ENCODE measurements at regions not wholly inside any gene's neighbourhood (a gene's known extent, or its start where the extent isn't known, plus 50 kb on each side); places are given as distances from the start of the nearest gene placed in this dataset.

DNA sequence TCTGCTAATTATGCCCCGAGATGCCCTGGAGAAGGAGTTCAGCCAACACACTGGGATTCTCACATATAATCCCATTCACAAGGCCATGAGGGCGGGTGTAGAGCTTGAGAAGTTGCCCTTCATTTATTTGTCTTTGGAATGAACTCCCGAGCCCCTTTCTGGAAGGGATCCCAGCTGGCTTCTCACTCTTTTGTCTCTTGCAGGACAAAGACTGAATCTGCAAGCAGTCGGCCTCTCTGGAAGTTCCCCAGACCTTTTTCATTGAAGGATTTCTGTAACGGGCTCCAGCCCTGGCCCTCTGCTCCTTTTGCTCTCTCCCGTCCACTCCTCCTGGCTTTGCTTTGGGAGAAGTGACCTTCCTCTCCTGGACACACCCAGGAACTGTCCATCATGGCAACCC lies 163.3 kb upstream of the SFSWAP start:
- Histone ChIP-seq H3K4me3 (ENCODE audit: low read length in 2 of 2) (no peak overlapping the region), H3K4me1 (ENCODE audit: insufficient read depth, low read length) (no peaks in the 10 kb centered on the region), H3K36me3 (ENCODE audit: insufficient read depth, low read length) (no peaks in the 10 kb centered on the region), H3K9me3 (ENCODE audit: control insufficient read depth in 1 of 2, low read length in 2 of 2) (no peaks in the 10 kb centered on the region), H3K27ac (ENCODE audit: low read depth, low read length) (no peak overlapping the region), H3K27me3 (ENCODE audit: insufficient read depth, low read length) (no peaks in the 10 kb centered on the region)
- CTCF ChIA-PET (ENCODE audit: partially characterized antibody): no interaction called here
- Mint-ChIP-seq H3K4me3 (no peak overlapping the region), H3K9me3 (no peaks in the 10 kb centered on the region), H3K36me3 (no peaks in the 10 kb centered on the region), H3K27ac (no peak overlapping the region), H3K27me3 (peaks cover 2 to 6% of the 10 kb centered on the region in 2 donors), H3K4me1 (peaks cover 0 to 2% (median under 1%) of the 10 kb centered on the region in 4 donors)
- DNase-seq: no peak
- POLR2A ChIA-PET (ENCODE audit: partially characterized antibody): no interaction called here
- intact Hi-C loops (cut with micrococcal nuclease): no loop called here

DNA sequence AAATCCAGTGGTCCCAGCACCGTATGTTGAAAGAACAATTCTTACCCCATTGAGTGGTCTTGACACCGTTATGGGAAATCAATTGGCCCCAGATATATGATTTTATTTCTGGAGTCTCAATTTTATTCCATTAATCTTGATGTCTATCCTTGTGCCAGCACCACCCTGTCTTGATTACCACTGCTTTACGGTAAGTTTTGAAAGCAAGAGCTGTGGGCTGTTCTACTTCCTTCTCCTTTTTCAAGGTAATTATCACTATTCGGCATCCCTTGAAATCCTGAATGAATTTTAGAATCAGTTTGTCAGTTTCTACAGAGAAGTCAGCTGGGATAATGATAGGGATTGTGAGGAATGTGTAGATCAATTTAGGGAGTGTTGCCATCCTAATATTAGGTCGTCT lies 160.8 kb upstream of the SFSWAP start:
- no peak overlapping the region for H3K4me3 ChIP-seq (ENCODE audit: low read length in 2 of 2)
- H3K9me3 Mint-ChIP-seq: no peaks in the 10 kb centered on the region
- ChIA-PET POLR2A (ENCODE audit: partially characterized antibody) (no interaction called here), CTCF (ENCODE audit: partially characterized antibody) (no interaction called here)
- H3K27me3 ChIP-seq (ENCODE audit: insufficient read depth, low read length): no peaks in the 10 kb centered on the region
- no peak for DNase-seq
- no peak overlapping the region for H3K27ac ChIP-seq (ENCODE audit: low read depth, low read length)
- no peak overlapping the region for H3K27ac Mint-ChIP-seq
- no peaks in the 10 kb centered on the region for H3K36me3 Mint-ChIP-seq
- no peaks in the 10 kb centered on the region for H3K9me3 ChIP-seq (ENCODE audit: control insufficient read depth in 1 of 2, low read length in 2 of 2)
- no peak overlapping the region for H3K4me3 Mint-ChIP-seq
- no peaks in the 10 kb centered on the region for H3K36me3 ChIP-seq (ENCODE audit: insufficient read depth, low read length)
- intact Hi-C loops (cut with micrococcal nuclease): no loop called here
- peaks cover 4 to 6% of the 10 kb centered on the region in 2 donors for H3K27me3 Mint-ChIP-seq
- H3K4me1 ChIP-seq (ENCODE audit: insufficient read depth, low read length): no peaks in the 10 kb centered on the region
- peaks cover 0 to 2% (median 0%) of the 10 kb centered on the region in 4 donors for H3K4me1 Mint-ChIP-seq

DNA sequence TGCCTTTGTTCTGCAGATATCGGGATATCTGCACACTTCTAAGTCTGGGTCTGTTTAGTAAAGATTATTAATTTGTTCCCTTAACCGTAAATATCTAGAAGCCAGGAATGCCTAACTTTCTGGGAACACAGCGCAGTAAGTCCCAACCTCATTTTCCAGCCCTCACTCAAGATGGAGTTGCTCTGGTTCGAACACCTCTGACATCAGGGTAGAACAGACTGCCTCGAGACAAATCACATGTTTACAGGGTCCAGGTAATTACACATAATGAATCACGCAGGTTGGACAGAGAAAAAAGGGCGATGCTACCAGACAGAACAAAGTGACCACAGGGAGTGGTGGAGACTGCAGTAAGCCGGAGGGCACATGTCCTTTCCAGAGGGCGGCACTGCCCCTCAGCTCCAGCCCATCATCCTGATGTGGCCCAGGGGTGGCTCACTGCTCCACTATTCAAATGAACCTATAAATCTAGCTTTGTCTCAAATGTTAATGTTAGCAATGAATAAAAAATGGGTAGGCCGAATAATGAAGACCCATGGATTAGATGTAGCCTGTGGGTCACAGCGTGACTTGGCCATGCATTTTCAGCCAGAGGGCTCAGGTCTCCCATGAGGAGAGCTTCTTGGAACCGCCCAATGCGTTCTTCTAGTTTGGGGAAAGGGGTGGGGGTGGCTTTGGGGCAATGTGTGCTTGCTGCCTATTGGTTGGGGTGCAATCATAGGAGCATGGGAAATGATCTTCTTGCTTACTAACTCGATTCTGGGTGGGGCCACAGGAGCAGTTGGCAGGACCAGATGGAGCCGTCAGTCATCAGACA lies 159.0 kb upstream of the SFSWAP start:
- Mint-ChIP-seq H3K9me3 (no peaks in the 10 kb centered on the region), H3K27ac (no peak overlapping the region), H3K27me3 (peaks cover 5 to 6% of the 10 kb centered on the region in 2 donors), H3K36me3 (no peaks in the 10 kb centered on the region), H3K4me3 (no peak overlapping the region), H3K4me1 (no peaks in the 10 kb centered on the region)
- no peak for DNase-seq
- no peaks in the 10 kb centered on the region for H3K4me1 ChIP-seq (ENCODE audit: insufficient read depth, low read length)
- intact Hi-C loops (cut with micrococcal nuclease): no loop called here
- H3K9me3 ChIP-seq (ENCODE audit: control insufficient read depth in 1 of 2, low read length in 2 of 2): no peaks in the 10 kb centered on the region
- no peaks in the 10 kb centered on the region for H3K36me3 ChIP-seq (ENCODE audit: insufficient read depth, low read length)
- CTCF ChIA-PET (ENCODE audit: partially characterized antibody): no interaction called here
- POLR2A ChIA-PET (ENCODE audit: partially characterized antibody): no interaction called here
- no peak overlapping the region for H3K27ac ChIP-seq (ENCODE audit: low read depth, low read length)
- no peak overlapping the region for H3K4me3 ChIP-seq (ENCODE audit: low read length in 2 of 2)
- H3K27me3 ChIP-seq (ENCODE audit: insufficient read depth, low read length): no peaks in the 10 kb centered on the region

DNA sequence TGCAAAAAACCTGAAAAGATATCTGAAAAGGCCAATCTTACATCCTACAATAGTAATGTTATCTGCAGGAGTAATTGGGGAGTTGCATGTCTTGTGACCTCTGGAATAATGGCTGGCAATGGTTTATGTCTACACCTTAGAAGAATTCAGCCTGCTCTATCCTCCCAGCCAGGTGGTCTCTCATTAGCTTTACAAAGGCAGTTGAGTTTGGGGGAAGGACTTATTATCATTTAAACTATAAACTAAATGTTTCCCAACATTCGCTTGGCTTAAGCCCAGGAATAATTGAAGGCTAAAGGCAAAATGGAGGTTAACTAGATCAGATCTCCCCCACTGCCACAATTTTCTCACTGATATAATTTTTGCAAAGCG lies 158.4 kb upstream of the SFSWAP start:
- peaks cover 6 to 7% of the 10 kb centered on the region in 2 donors for H3K27me3 Mint-ChIP-seq
- H3K27ac Mint-ChIP-seq: no peak overlapping the region
- H3K36me3 ChIP-seq (ENCODE audit: insufficient read depth, low read length): no peaks in the 10 kb centered on the region
- POLR2A ChIA-PET (ENCODE audit: partially characterized antibody): no interaction called here
- no peaks in the 10 kb centered on the region for H3K36me3 Mint-ChIP-seq
- H3K4me1 ChIP-seq (ENCODE audit: insufficient read depth, low read length): no peaks in the 10 kb centered on the region
- no peak overlapping the region for H3K4me3 ChIP-seq (ENCODE audit: low read length in 2 of 2)
- CTCF ChIA-PET (ENCODE audit: partially characterized antibody): no interaction called here
- H3K4me1 Mint-ChIP-seq: no peaks in the 10 kb centered on the region
- no peak overlapping the region for H3K27ac ChIP-seq (ENCODE audit: low read depth, low read length)
- no peak for DNase-seq
- no peaks in the 10 kb centered on the region for H3K9me3 ChIP-seq (ENCODE audit: control insufficient read depth in 1 of 2, low read length in 2 of 2)
- H3K4me3 Mint-ChIP-seq: no peak overlapping the region
- intact Hi-C loops (cut with micrococcal nuclease): no loop called here
- H3K27me3 ChIP-seq (ENCODE audit: insufficient read depth, low read length): no peaks in the 10 kb centered on the region
- no peaks in the 10 kb centered on the region for H3K9me3 Mint-ChIP-seq

DNA sequence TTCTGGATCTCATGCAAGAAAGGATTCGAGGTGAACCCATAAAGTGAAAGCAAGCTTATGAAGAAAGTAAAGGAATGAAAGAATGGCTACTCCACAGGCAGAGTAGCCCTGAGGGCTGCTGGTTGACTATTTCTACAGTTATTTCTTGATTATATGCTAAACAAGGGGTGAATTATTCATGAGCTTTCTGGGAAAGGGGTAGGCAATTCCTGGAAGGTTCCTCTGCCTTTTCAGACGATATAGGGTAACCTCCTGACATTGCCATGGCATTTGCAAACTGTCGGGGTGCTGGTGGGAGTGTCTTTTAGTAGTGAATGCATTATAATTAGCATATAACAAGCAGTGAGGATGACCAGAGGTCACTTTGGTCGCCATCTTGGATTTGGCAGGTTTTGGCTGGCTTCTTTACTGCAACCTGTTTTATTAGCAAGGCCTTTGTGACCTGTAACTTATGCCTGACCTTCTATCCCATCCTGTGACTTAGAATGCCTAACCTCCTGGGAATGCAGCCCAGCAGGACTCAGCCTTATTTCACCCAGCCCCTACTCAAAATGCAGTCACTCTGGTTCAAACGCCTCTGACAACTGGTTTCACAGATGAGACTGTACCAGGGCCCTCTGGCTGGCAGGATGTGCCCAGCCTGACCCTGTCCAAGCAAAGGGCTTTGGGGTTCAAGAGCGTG lies 157.7 kb upstream of the SFSWAP start:
- no peak for DNase-seq
- H3K4me1 ChIP-seq (ENCODE audit: insufficient read depth, low read length): no peaks in the 10 kb centered on the region
- ChIA-PET POLR2A (ENCODE audit: partially characterized antibody) (no interaction called here), CTCF (ENCODE audit: partially characterized antibody) (no interaction called here)
- H3K36me3 ChIP-seq (ENCODE audit: insufficient read depth, low read length): no peaks in the 10 kb centered on the region
- Mint-ChIP-seq H3K4me1 (no peaks in the 10 kb centered on the region), H3K27ac (no peak overlapping the region), H3K27me3 (peaks cover 6 to 7% of the 10 kb centered on the region in 2 donors), H3K9me3 (no peaks in the 10 kb centered on the region), H3K36me3 (no peaks in the 10 kb centered on the region), H3K4me3 (no peak overlapping the region)
- H3K9me3 ChIP-seq (ENCODE audit: control insufficient read depth in 1 of 2, low read length in 2 of 2): no peaks in the 10 kb centered on the region
- no peak overlapping the region for H3K4me3 ChIP-seq (ENCODE audit: low read length in 2 of 2)
- intact Hi-C loops (cut with micrococcal nuclease): no loop called here
- no peak overlapping the region for H3K27ac ChIP-seq (ENCODE audit: low read depth, low read length)
- no peaks in the 10 kb centered on the region for H3K27me3 ChIP-seq (ENCODE audit: insufficient read depth, low read length)

DNA sequence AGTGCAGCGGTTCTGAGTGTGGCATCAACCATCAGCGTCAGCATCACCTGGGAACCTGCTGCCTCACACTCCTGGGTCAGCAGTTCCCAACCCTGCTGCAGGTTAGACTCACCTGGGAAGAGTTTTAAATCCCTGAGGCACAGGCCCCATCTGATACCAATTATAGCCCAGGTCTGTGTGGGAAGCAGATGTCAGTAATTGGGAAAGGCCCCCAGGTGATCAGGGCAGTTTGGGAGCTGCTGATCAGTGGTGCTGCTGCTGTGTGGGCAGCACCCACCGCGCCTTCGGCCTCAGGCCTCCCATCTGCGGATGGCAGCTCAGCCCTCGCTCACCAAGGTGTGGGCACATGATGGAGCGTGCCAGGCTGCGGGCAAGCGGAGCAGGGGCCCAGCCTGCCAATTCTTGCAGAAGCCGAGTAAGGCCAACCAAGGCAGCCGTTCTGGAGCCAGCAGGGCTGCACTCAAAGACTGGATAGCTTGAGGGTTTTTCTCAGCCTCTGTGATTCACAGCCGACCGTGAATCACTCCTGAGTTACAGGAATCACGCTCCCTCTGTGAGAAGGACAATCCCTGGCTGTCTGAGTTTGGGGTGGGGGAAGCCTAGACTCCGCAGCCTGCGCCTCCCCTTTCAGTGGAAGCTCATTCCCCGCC lies 155.6 kb upstream of the SFSWAP start:
- no peaks in the 10 kb centered on the region for H3K36me3 Mint-ChIP-seq
- CTCF ChIA-PET (ENCODE audit: partially characterized antibody): no interaction called here
- H3K9me3 Mint-ChIP-seq: no peaks in the 10 kb centered on the region
- H3K27me3 Mint-ChIP-seq: peaks cover 2 to 5% of the 10 kb centered on the region in 2 donors
- Histone ChIP-seq H3K4me1 (ENCODE audit: insufficient read depth, low read length) (no peaks in the 10 kb centered on the region), H3K36me3 (ENCODE audit: insufficient read depth, low read length) (no peaks in the 10 kb centered on the region), H3K27ac (ENCODE audit: low read depth, low read length) (no peak overlapping the region), H3K4me3 (ENCODE audit: low read length in 2 of 2) (no peak overlapping the region), H3K9me3 (ENCODE audit: control insufficient read depth in 1 of 2, low read length in 2 of 2) (no peaks in the 10 kb centered on the region), H3K27me3 (ENCODE audit: insufficient read depth, low read length) (no peaks in the 10 kb centered on the region)
- no peaks in the 10 kb centered on the region for H3K4me1 Mint-ChIP-seq
- POLR2A ChIA-PET (ENCODE audit: partially characterized antibody): no interaction called here
- intact Hi-C loops (cut with micrococcal nuclease): no loop called here
- no peak for DNase-seq
- H3K27ac Mint-ChIP-seq: no peak overlapping the region
- H3K4me3 Mint-ChIP-seq: no peak overlapping the region

DNA sequence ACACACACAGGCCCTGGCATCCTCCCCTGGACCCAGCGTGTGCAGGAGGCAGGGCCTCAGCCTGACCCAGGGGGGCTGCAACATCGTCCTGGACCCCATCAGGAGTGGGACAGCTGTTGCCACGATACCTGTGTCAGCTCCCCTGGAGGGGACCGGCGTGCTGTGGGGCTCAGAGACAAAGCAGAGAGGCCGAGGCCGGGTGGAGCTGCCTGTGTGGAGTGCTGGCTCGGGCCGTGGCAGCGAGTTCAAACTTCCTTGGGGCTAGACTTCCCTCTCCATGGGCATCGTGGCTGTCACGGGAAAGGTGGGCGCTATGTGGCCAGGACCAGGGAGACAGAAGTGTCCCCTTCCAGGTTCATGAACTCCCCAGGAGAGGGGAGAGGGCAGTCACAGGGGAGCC lies 155.0 kb upstream of the SFSWAP start:
- Histone ChIP-seq H3K27ac (ENCODE audit: low read depth, low read length) (no peak overlapping the region), H3K4me3 (ENCODE audit: low read length in 2 of 2) (no peak overlapping the region), H3K9me3 (ENCODE audit: control insufficient read depth in 1 of 2, low read length in 2 of 2) (no peaks in the 10 kb centered on the region), H3K27me3 (ENCODE audit: insufficient read depth, low read length) (no peaks in the 10 kb centered on the region), H3K36me3 (ENCODE audit: insufficient read depth, low read length) (no peaks in the 10 kb centered on the region), H3K4me1 (ENCODE audit: insufficient read depth, low read length) (no peaks in the 10 kb centered on the region)
- ChIA-PET POLR2A (ENCODE audit: partially characterized antibody) (no interaction called here), CTCF (ENCODE audit: partially characterized antibody) (no interaction called here)
- peaks cover 2 to 5% of the 10 kb centered on the region in 2 donors for H3K27me3 Mint-ChIP-seq
- no peaks in the 10 kb centered on the region for H3K4me1 Mint-ChIP-seq
- intact Hi-C loops (cut with micrococcal nuclease): no loop called here
- no peak for DNase-seq
- no peak overlapping the region for H3K4me3 Mint-ChIP-seq
- no peaks in the 10 kb centered on the region for H3K36me3 Mint-ChIP-seq
- H3K9me3 Mint-ChIP-seq: no peaks in the 10 kb centered on the region
- no peak overlapping the region for H3K27ac Mint-ChIP-seq

Measured in CD4-positive, alpha-beta memory T cell (primary cell).